ENCODE measurements at regions not wholly inside any gene's neighbourhood (a gene's known extent, or its start where the extent isn't known, plus 50 kb on each side); places are given as distances from the start of the nearest gene placed in this dataset.

- TF ChIP-seq EZH2 (IDR thresholded peaks at IDR 0.05) (no peak), POLR2AphosphoS5 (IDR thresholded peaks at IDR 0.05; ENCODE audit: borderline replicate concordance, low read depth, low read length) (no peak), FOXP2 (optimal IDR thresholded peaks at IDR 0.05; ENCODE audit: control extremely low read depth, extremely low read length, insufficient read depth) (no peak)
These were observed 51.6 kb upstream of the MACC1 start for GRCh38 chr7:20268824-20269223.

All from SK-N-MC (cell line).